BE2C (cell line): ENCODE measurements at regions not wholly inside any gene's neighbourhood (a gene's known extent, or its start where the extent isn't known, plus 50 kb on each side); places are given as distances from the start of the nearest gene placed in this dataset.
"Not testable (repeated sequence)": the region's sequence is repeated elsewhere in the genome, so short reads cannot be mapped to it uniquely, and the experiment has no call there.

Experiments used
- DNase-seq: peaks from one replicate; pipeline ENCODE4 v3.0.0-alpha.2; 2020
- H3K27me3 ChIP-seq: fragments of 250-450 bp; sonication (Bioruptor Pico); 2 replicates; pipeline ENCODE4 v1.5.1; 2020; ENCODE audit warnings: mild to moderate bottlenecking
- H3K36me3 ChIP-seq: fragments of 250-450 bp; sonication (Bioruptor Pico); 2 replicates; pipeline ENCODE4 v1.5.1; 2020; ENCODE audit warnings: mild to moderate bottlenecking
- H3K4me1 ChIP-seq: fragments of 250-450 bp; sonication (Bioruptor Pico); 2 replicates; pipeline ENCODE4 v1.5.1; 2020
- H3K4me3 ChIP-seq: 2 replicates; pipeline ENCODE4 v1.5.1; 2011; ENCODE audit warnings: low read depth, low read length
- H3K9me3 ChIP-seq: fragments of 250-450 bp; sonication (Bioruptor Pico); 2 replicates; pipeline ENCODE4 v1.5.1; 2020
- CTCF ChIP-seq: IDR thresholded peaks from 2 replicates; pipeline ENCODE4 v1.5.1; 2012; ENCODE audit warnings: mild to moderate bottlenecking, low read depth, low read length

GRCh38 chr18:7178568-7178967, 52.3 kb upstream of the LRRC30 start:
- not testable (repeated sequence) for H3K4me1 ChIP-seq, H3K4me3 ChIP-seq, H3K27me3 ChIP-seq, H3K9me3 ChIP-seq, DNase-seq, H3K36me3 ChIP-seq

- Histone ChIP-seq H3K36me3 (no peaks in the 10 kb centered on the region), H3K4me3 (no peak overlapping the region), H3K9me3 (no peaks in the 10 kb centered on the region), H3K27me3 (no peaks in the 10 kb centered on the region), H3K4me1 (no peaks in the 10 kb centered on the region)
- peak; percentile 29; the same call in 1 of the 2 replicates for TF ChIP-seq CTCF
- peak; percentile 11 for DNase-seq
Measured at GRCh38 chr18:7177116-7177744, 53.7 kb upstream of the LRRC30 start.

GRCh38 chr18:7174344-7175095, 56.4 kb upstream of the LRRC30 start:
- no peak for TF ChIP-seq CTCF
- Histone ChIP-seq H3K4me3 (no peak overlapping the region), H3K36me3 (no peaks in the 10 kb centered on the region), H3K9me3 (no peaks in the 10 kb centered on the region), H3K27me3 (no peaks in the 10 kb centered on the region), H3K4me1 (no peaks in the 10 kb centered on the region)
- no peak for DNase-seq

GRCh38 chr18:7173216-7173615, 55.6 kb upstream of the LAMA1 start:
- no peak overlapping the region for H3K4me3 ChIP-seq
- no peak for TF ChIP-seq CTCF
- no peaks in the 10 kb centered on the region for H3K4me1 ChIP-seq
- DNase-seq: no peak
- no peaks in the 10 kb centered on the region for H3K36me3 ChIP-seq
- H3K27me3 ChIP-seq: no peaks in the 10 kb centered on the region
- no peaks in the 10 kb centered on the region for H3K9me3 ChIP-seq

DNA sequence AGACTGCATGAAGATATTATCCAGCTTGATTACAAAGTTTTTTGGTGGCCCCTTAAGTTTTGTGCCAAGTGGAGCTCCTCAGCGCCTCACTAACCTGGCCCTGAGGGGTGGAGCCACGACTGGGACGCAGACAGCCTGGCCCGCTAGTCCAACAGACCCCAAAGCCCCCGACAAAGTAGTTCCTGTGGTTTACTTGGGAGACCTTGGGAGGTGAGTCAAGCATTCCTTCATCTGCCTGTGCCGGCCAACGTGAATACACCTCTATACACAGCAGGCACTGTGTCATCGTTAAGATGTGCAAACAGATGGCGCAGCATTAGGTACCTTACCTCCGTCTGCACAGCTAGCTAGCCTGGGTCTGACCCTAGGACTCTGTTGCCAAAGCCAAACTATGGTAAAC, 55.0 kb upstream of the LAMA1 start:
- DNase-seq: no peak
- no peaks in the 10 kb centered on the region for H3K36me3 ChIP-seq
- H3K27me3 ChIP-seq: no peaks in the 10 kb centered on the region
- H3K4me3 ChIP-seq: no peak overlapping the region
- H3K4me1 ChIP-seq: no peaks in the 10 kb centered on the region
- no peak for TF ChIP-seq CTCF
- no peaks in the 10 kb centered on the region for H3K9me3 ChIP-seq

DNA sequence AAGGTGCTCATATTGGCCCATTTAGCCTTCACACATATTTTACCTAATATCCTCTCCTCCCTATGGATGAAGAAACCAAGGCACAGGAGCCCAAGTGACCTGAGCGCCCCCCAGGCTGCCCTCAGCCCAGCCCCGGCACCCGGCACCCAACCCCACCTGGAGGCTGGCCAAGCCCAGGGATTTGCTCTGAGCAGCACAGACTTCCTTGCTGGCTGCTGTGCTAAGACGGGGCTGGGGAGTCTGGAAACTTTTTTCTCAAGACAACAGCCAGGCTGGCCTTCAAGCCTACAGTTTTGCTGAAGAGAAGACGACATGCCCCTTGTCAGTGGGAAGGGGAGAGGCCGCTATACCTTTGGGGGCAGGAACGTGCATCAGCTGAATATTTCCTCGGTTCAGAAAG, 52.7 kb upstream of the LAMA1 start:
- no peak for DNase-seq
- Histone ChIP-seq H3K4me1 (no peaks in the 10 kb centered on the region), H3K27me3 (no peaks in the 10 kb centered on the region), H3K36me3 (no peaks in the 10 kb centered on the region), H3K9me3 (no peaks in the 10 kb centered on the region), H3K4me3 (no peak overlapping the region)
- TF ChIP-seq CTCF: no peak
